HepG2 (cell line): ENCODE measurements at regions not wholly inside any gene's neighbourhood (a gene's known extent, or its start where the extent isn't known, plus 50 kb on each side); places are given as distances from the start of the nearest gene placed in this dataset.

Experiments used
- ATAC-seq: fragments of 200-7000 bp; cut with Tn5 transposase; 3 replicates; pipeline ENCODE4 v1.9.1; 2020; ENCODE audit warnings: mild to moderate bottlenecking, moderate library complexity
- BruUV-seq: library from RNA; stranded (reverse); fragments of 400-500 nt; replicated peaks from 2 replicates; lab custom pipeline; 2021; lab: Mats Ljungman, UMichigan
- CTCF ChIA-PET: fragments of 300-600 bp; formaldehyde crosslinking; extraction: SDS; loops from one replicate; lab custom pipeline; 2021; ENCODE audit warnings: low total read pairs, inconsistent platforms, low intra/inter-chr PET ratio; lab: Yijun Ruan, JAX
- POLR2A ChIA-PET: fragments of 350-600 bp; sonication (Branson Sonifier 250); formaldehyde crosslinking; loops from one replicate; lab custom pipeline; 2020; ENCODE audit warnings: antibody characterized with exemption, inconsistent platforms; lab: Yijun Ruan, JAX
- DNase-seq: peaks from one replicate; pipeline ENCODE4 v3.0.0-alpha.2; 2015; ENCODE audit warnings: low spot score
- FAIRE-seq: peaks from 3 replicates; lab custom pipeline; 2011; peaks lifted over from hg19 to GRCh38; lab: Jason Lieb, UNC
- H2AFZ ChIP-seq: one replicate; pipeline ENCODE4 v1.6.1; 2011; ENCODE audit warnings: low read length, inconsistent platforms
- H3K27ac ChIP-seq: fragments of 300-600 bp; 3 replicates; pipeline ENCODE4 v1.8.0; 2011; ENCODE audit warnings: mixed run types, mild to moderate bottlenecking, mixed read lengths, low read length, inconsistent platforms; ENCODE audit not compliant: insufficient read depth; ENCODE audit errors: extremely low read length
- H3K27me3 ChIP-seq, 2 experiments: fragments of 200-600 bp in 1 of 2; 2 replicates in 1 of 2; 3 replicates in 1 of 2; pipeline versions ENCODE4 v1.6.0 to v1.8.0; 2011; ENCODE audit warnings: low read length in 2 of 2, mild to moderate bottlenecking in 2 of 2, moderate library complexity in 2 of 2, inconsistent platforms in 1 of 2; ENCODE audit not compliant: insufficient read depth in 2 of 2, control insufficient read depth in 1 of 2
- H3K36me3 ChIP-seq, 2 experiments: fragments of 200-600 bp in 1 of 2; replicated peaks in 1 of 2; 2 replicates in 1 of 2; 3 replicates in 1 of 2; pipeline versions ENCODE4 v1.5.1 to v1.8.0; 2011; ENCODE audit warnings: low read length in 2 of 2, inconsistent platforms in 1 of 2; ENCODE audit not compliant: insufficient read depth in 2 of 2, control insufficient read depth in 1 of 2
- H3K4me1 ChIP-seq: 2 replicates; pipeline ENCODE4 v1.5.1; 2012; ENCODE audit warnings: low read length, inconsistent platforms; ENCODE audit not compliant: insufficient read depth
- H3K4me2 ChIP-seq: 2 replicates; pipeline ENCODE4 v1.6.0; 2011; ENCODE audit warnings: low read depth, low read length, inconsistent platforms
- H3K4me3 ChIP-seq, 3 experiments: fragments of 200-600 bp in 1 of 3; sonication (generic), shearing (Covaris generic) in 1 of 3; replicated peaks in 1 of 3; 2 replicates each; pipeline ENCODE4 v1.5.1; 2011 to 2016; ENCODE audit warnings: low read length in 3 of 3, inconsistent platforms in 2 of 3, low read depth in 2 of 3, mild to moderate bottlenecking in 2 of 3, control low read depth in 1 of 3, mixed read lengths in 1 of 3; ENCODE audit not compliant: insufficient read depth in 1 of 3
- H3K79me2 ChIP-seq: one replicate; pipeline ENCODE4 v1.6.1; 2011; ENCODE audit warnings: low read length, inconsistent platforms; ENCODE audit not compliant: insufficient read depth
- H3K9ac ChIP-seq: 2 replicates; pipeline ENCODE4 v1.6.0; 2011; ENCODE audit warnings: mild to moderate bottlenecking, low read depth, low read length, inconsistent platforms; ENCODE audit not compliant: insufficient read depth
- H3K9me3 ChIP-seq: 2 replicates; pipeline ENCODE4 v1.5.1; 2012; ENCODE audit warnings: mild to moderate bottlenecking, low read length
- H4K20me1 ChIP-seq: 2 replicates; pipeline ENCODE4 v1.6.0; 2011; ENCODE audit warnings: inconsistent platforms, mild to moderate bottlenecking, low read length, moderate library complexity; ENCODE audit not compliant: insufficient read depth
- CEBPG ChIP-seq: IDR thresholded peaks from 2 replicates; pipeline ENCODE4 v1.6.1; 2016
- CHD2 ChIP-seq: IDR thresholded peaks from 2 replicates; pipeline ENCODE4 v1.6.1; 2011; ENCODE audit warnings: low read depth, low read length, improper control_type of control experiment
- NCOA1 ChIP-seq: sonication (generic); formaldehyde crosslinking; IDR thresholded peaks from 2 replicates; pipeline ENCODE4 v1.9.0; 2021; ENCODE audit warnings: missing genetic modification reagents
- NR2F2 ChIP-seq: IDR thresholded peaks from 2 replicates; pipeline ENCODE4 v1.6.1; 2012; ENCODE audit warnings: low read depth, inconsistent platforms, borderline replicate concordance
- TAF1 ChIP-seq: sonication (generic); formaldehyde crosslinking; IDR thresholded peaks from 2 replicates; pipeline ENCODE4 v1.4.0; 2020; ENCODE audit warnings: missing genetic modification reagents
- TERF1 ChIP-seq: sonication (generic); formaldehyde crosslinking; IDR thresholded peaks from 2 replicates; pipeline ENCODE4 v1.8.0; 2022; ENCODE audit warnings: mild to moderate bottlenecking, missing genetic modification reagents, moderate library complexity
- TRIM22 ChIP-seq: fragments of 450-650 bp; IDR thresholded peaks from 2 replicates; pipeline ENCODE4 v1.6.1; 2017
- ZBTB34 ChIP-seq: sonication (generic); formaldehyde crosslinking; IDR thresholded peaks from 2 replicates; pipeline ENCODE4 v1.8.0; 2022; ENCODE audit warnings: mild to moderate bottlenecking, missing genetic modification reagents
- ZFP36L2 ChIP-seq: sonication (generic); formaldehyde crosslinking; IDR thresholded peaks from 2 replicates; pipeline ENCODE4 v1.4.0; 2020; ENCODE audit warnings: missing genetic modification reagents
- ZFP41 ChIP-seq: sonication (generic); formaldehyde crosslinking; IDR thresholded peaks from 2 replicates; pipeline ENCODE4 v1.4.0; 2020; ENCODE audit warnings: mild to moderate bottlenecking, missing genetic modification reagents, borderline replicate concordance
- ZNF382 ChIP-seq: sonication (generic); formaldehyde crosslinking; IDR thresholded peaks from 2 replicates; pipeline ENCODE4 v1.5.0; 2020; ENCODE audit warnings: missing genetic modification reagents, mild to moderate bottlenecking, borderline replicate concordance
- ZNF569 ChIP-seq: sonication (generic); formaldehyde crosslinking; IDR thresholded peaks from 2 replicates; pipeline ENCODE4 v1.5.0; 2020; ENCODE audit warnings: mild to moderate bottlenecking, missing genetic modification reagents, moderate library complexity, borderline replicate concordance
- WGBS: methylation state at CpG from one replicate; pipeline ENCODE4 v1.1.6; 2017; ENCODE audit warnings: low lambda C conversion rate; 5-methylcytosine and 5-hydroxymethylcytosine counted together
- in situ Hi-C: cut with HindIII; loops from 2 replicates; pipeline ENCODE4 v1.10.0; 2017; ENCODE audit warnings: low pct_unique_long_range_greater_than_20kb; ENCODE audit not compliant: extremely low pct_ligation_motif_present
- intact Hi-C: fragments of 100-400 bp; cut with micrococcal nuclease; formaldehyde crosslinking; loops from one replicate; pipeline ENCODE4 v1.10.0; 2022; ENCODE audit not compliant: unreplicated experiment

- Histone ChIP-seq H3K9ac (no peak overlapping the region), H3K79me2 (no peaks in the 10 kb centered on the region), H3K4me3 (no peak overlapping the region), H3K27me3 (no peaks in the 10 kb centered on the region; a peak in 1 of 5 replicates), H3K27ac (no peak overlapping the region), H3K9me3 (0 out of 2 replicates have a peak, but pooled peaks cover 1% of the 10 kb centered on the region), H2AFZ (no peak overlapping the region), H3K36me3 (no peaks in the 10 kb centered on the region), H4K20me1 (no peaks in the 10 kb centered on the region), H3K4me1 (peaks cover 22% of the 10 kb centered on the region), H3K4me2 (no peak overlapping the region)
- no peak for DNase-seq
- in situ Hi-C loops (no loop called here), intact Hi-C loops (no loop called here)
- POLR2A ChIA-PET = no interaction called here
- TF ChIP-seq ZNF382 (CRISPR knock-in tag) (no peak), TAF1 (CRISPR knock-in tag) (no peak), TERF1 (no peak), CHD2 (no peak), NR2F2 (no peak), ZFP36L2 (CRISPR knock-in tag) (no peak), ZBTB34 (CRISPR knock-in tag) (no peak), NCOA1 (CRISPR knock-in tag) (no peak), ZFP41 (CRISPR knock-in tag) (no peak), CEBPG (CRISPR knock-in tag) (no peak), TRIM22 (no peak), ZNF569 (no peak)
- CTCF ChIA-PET = no interaction called here
- ATAC-seq = no peak
- FAIRE-seq = no peak
- BruUV-seq = no TSS peak
- 60% methylated on average over 5 of the region's 9 CpGs for WGBS
Measured at GRCh38 chr15:31175484-31175883, 74.0 kb upstream of the TRPM1 start.
